ENCODE measurements at regions not wholly inside any gene's neighbourhood (a gene's known extent, or its start where the extent isn't known, plus 50 kb on each side); places are given as distances from the start of the nearest gene placed in this dataset.

GRCh38 chr10:2625094-2625493 is 442.3 kb upstream of the PFKP start:
- H3K4me3 ChIP-seq (ENCODE audit: low read length) = no peak overlapping the region
- no peak for DNase-seq (ENCODE audit: low read depth)
- TF ChIP-seq CTCF (IDR thresholded peaks at IDR 0.05; ENCODE audit: insufficient read depth, low read depth, low read length, missing control alignments) = no peak

GRCh38 chr10:2623675-2624274 is 443.6 kb upstream of the PFKP start:
- DNase-seq (ENCODE audit: low read depth) = no peak
- no peak overlapping the region for H3K4me3 ChIP-seq (ENCODE audit: low read length)
- TF ChIP-seq CTCF (IDR thresholded peaks at IDR 0.05; ENCODE audit: insufficient read depth, low read depth, low read length, missing control alignments) = no peak

- H3K4me3 ChIP-seq (ENCODE audit: low read length) = no peak overlapping the region
- no peak for DNase-seq (ENCODE audit: low read depth)
- TF ChIP-seq CTCF (IDR thresholded peaks at IDR 0.05; ENCODE audit: insufficient read depth, low read depth, low read length, missing control alignments) = no peak
These were observed 446.4 kb upstream of the PFKP start for GRCh38 chr10:2620827-2621521.

- no peak overlapping the region for H3K4me3 ChIP-seq (ENCODE audit: low read length)
- TF ChIP-seq CTCF (IDR thresholded peaks at IDR 0.05; ENCODE audit: insufficient read depth, low read depth, low read length, missing control alignments) = no peak
- DNase-seq (ENCODE audit: low read depth) = no peak
These were observed 447.4 kb upstream of the PFKP start for GRCh38 chr10:2619916-2620315.

GRCh38 chr10:2619472-2619871 is 447.9 kb upstream of the PFKP start:
- no peak overlapping the region for H3K4me3 ChIP-seq (ENCODE audit: low read length)
- TF ChIP-seq CTCF (IDR thresholded peaks at IDR 0.05; ENCODE audit: insufficient read depth, low read depth, low read length, missing control alignments) = no peak
- DNase-seq (ENCODE audit: low read depth) = no peak

GRCh38 chr10:2618690-2619089 is 448.7 kb upstream of the PFKP start:
- no peak overlapping the region for H3K4me3 ChIP-seq (ENCODE audit: low read length)
- DNase-seq (ENCODE audit: low read depth) = no peak
- TF ChIP-seq CTCF (IDR thresholded peaks at IDR 0.05; ENCODE audit: insufficient read depth, low read depth, low read length, missing control alignments) = no peak

- no peak for DNase-seq (ENCODE audit: low read depth)
- no peak overlapping the region for H3K4me3 ChIP-seq (ENCODE audit: low read length)
- TF ChIP-seq CTCF (IDR thresholded peaks at IDR 0.05; ENCODE audit: insufficient read depth, low read depth, low read length, missing control alignments) = no peak
These were observed 451.1 kb upstream of the PFKP start for GRCh38 chr10:2616215-2616614.

Data from epithelial cell of esophagus (primary cell).